Fibroblast of peridontal ligament (primary cell): ENCODE measurements at regions not wholly inside any gene's neighbourhood (a gene's known extent, or its start where the extent isn't known, plus 50 kb on each side); places are given as distances from the start of the nearest gene placed in this dataset.
"Not testable (repeated sequence)": the region's sequence is repeated elsewhere in the genome, so short reads cannot be mapped to it uniquely, and the experiment has no call there.

Experiments
- DNase-seq: peaks from one replicate; pipeline ENCODE4 v3.0.0-alpha.2; 2010; ENCODE audit errors: extremely low read depth

GRCh38 chr22:49394116-49394785 is 433.4 kb downstream of the BRD1 start:
- DNase-seq: no peak

DNA sequence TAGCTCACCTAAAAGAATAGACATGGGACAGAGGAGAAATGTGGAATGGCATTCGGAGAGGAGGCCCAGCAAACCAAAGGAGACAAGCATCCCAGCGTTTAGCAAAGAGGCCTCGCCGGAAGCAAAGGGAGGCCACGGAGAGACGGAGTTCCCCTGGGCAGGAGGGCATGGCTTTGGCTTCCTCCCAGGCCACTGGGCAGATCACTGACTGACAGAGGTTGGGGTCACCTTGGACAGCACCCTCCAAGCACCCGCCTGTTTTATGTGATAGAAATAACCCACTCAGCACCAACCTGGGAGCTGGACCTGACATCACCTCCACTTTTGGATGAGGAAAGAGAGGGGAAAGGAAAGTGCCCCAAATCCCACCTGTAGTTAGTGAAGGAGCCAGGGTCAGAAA is 434.1 kb downstream of the BRD1 start:
- DNase-seq: no peak

- DNase-seq: no peak
Observed at GRCh38 chr22:49392841-49393510, 434.7 kb downstream of the BRD1 start.

DNA sequence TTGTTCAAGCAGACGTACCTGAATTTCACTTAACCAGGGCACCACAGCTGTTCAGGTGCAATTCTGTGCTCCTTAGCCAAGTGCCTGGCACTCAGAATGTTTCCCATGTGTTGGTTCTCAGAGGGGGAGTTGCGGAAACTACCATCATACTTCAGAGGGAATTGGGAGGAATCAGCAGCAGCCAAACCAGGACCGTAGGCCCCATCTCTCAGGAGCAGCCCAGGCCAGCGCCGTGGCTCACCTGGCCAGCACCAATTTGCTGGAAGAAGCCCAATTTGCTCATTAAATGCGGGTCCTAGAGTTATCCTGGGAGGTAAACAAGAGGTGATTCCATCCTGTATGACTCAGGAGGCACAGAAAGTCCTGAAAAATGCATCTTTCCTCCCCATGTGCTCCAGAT is 435.4 kb downstream of the BRD1 start:
- no peak for DNase-seq

DNA sequence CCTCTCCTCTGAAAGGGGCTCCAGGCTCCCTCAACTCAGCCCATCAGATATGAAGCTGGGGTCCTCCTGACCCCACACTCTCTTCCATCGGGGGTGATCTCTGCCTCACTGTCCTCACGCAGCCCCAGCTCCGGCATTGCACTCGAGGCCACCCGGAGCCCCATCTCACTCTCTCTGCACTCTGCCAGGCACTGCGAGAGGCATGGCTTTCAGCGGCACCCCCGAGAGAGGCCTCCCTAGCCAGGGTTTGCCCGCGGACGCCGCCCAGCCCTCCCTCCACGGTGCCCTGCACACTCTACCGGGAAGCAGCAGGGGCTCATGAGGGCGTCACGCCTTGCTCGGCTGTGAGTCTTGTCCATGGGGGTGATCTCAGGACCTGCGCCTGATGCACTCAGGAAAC is 436.2 kb downstream of the BRD1 start:
- DNase-seq: no peak

- DNase-seq: no peak
Observed at GRCh38 chr22:49390954-49391353, 436.7 kb downstream of the BRD1 start.

GRCh38 chr22:49383909-49384308 is 443.8 kb downstream of the BRD1 start:
- not testable (repeated sequence) for DNase-seq

- no peak for DNase-seq
Observed at GRCh38 chr22:49382451-49382735, 445.3 kb downstream of the BRD1 start.

DNA sequence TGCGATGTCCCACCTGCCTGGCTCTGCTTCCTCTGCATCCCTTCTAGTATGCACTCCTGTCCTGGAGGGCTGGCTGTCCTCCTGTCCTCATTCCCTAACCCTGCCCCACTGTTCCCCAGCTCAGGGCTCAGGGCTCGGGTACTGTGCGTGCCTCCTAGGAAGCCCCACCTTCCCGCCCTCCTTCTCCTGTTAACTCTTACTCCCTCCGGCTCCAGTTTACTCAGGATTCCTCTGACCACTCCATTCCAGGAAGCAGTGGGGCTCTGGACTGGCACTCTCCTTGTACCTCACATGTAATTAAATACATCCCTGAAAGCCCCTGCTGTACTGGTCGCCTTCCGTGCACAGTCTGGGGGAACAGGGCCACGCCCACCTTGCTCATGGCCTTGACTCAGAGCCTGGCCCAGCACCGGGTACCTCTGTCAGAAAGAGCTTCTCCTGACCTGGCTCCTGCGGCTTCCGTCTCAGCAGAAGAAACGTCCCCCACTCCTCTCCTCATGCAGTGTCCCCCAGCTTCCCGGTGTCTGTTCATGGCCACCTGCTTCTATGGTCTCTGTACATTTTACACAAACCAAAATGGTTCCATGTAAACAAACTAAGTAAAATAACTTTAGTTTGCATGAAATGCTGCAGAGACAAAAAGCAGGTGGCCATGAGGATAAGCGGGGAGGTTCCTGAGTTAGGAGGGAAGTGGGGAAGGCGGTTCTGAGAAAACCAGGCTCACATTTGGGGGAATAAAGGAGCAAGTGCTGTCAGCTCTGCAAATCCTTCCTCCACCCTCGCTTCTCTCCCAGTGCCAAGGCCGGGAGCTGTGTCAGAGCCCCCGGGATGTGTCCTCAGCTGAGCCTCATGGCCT is 445.9 kb downstream of the BRD1 start:
- no peak for DNase-seq

DNA sequence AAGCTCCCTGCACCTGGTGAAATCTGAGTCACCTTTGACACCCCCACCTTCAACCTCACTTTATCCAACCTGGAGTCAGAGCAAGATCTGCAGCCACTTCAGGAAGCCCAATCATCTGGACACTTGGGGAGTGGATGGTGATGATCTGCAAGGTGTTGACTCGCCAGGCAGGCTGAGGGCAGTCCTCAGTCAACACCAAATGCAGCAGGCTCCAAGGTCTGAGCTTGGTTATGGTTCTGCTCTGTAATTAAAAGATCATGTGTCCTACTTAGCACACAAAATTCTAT is 446.9 kb downstream of the BRD1 start:
- no peak for DNase-seq

DNA sequence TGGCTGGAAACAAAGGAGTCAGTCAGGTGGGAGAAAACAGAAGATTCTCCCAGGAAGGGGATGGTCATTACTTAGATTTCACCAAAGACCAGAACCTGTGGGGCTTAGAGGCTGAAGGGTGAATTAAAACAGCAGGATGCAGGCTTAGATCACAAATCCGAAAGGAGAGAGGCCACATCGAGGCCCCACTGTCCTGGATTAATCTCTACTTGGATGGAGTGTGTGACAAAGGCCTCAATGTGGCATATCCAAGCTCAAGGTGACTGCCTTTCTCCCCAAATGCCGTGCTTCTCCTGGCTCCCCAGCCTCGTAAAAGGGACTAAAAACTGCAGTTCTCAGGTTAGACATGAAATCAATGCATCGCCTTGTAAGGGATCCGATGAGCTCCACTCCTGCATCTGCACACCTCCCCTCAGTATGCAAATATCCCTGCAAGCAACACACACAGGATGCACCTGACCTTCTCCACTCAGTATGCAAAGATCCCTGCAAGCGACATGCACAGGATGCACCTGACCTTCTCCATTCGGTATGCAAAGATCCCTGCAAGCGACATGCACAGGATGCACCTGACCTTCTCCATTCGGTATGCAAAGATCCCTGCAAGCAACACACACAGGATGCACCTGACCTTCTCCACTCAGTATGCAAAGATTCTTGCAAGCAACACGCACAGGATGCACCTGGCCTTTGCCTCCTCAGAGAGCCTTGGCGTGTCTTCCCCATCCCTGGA is 447.4 kb downstream of the BRD1 start:
- DNase-seq: no peak

GRCh38 chr22:49377306-49377705 is 450.4 kb downstream of the BRD1 start:
- DNase-seq: no peak

GRCh38 chr22:49373801-49374226 is 453.9 kb downstream of the BRD1 start:
- DNase-seq: no peak

DNA sequence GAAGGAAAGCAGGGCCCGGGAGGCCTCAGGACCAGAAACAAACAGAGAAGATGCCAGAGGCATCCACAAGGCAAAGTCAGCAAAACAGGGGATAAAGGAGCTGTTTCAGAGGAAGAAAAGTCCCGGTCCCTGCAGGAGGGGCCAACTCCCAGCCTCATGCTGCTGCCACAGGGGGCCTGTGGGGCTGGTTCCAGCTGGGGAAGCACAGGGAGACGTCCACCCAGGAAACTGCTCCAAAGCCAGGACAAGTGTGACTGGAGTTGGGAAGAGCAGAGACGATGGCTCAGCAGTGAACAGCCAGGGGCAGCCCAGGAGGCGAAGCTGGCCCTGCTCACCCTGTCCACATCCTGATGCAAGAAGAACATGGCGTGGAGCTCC is 454.4 kb downstream of the BRD1 start:
- DNase-seq: no peak

DNA sequence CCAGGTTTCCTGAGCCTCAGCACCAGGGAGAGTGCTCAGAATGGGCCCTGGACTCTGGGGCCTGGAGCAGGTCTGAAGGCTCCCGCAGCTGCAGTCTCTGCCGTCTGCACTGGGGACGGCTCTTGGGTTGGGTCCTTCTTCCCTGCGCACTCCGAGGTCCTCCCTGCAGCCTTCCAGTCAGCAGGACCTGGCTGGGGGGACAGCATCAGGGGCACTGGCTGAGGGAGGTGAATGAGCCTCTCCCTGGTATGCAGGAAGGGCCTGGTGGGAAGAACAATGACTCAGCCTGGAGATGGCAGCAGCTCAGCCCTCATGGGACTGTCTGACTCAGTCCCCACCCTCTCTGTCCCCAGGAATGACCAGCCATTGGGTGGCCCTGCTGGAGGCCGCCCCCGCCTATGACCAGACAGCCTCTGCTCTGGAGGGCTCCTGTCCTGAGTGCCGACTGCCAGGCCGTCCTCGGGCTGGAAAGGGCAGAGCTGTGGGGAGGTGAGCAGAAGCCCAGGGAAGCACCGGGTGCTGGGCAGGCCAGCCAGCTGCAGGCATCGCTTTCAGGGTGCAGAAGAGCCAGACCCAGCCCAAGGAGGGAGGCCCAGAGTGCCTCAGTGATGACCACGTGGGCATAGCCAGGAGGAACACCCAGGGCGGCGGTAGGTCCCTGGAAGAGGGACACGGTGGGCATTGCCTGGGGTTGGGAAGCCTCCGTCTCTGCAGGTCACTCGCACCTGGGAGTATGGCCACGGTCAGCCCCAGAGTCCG is 455.0 kb downstream of the BRD1 start:
- no peak for DNase-seq

DNA sequence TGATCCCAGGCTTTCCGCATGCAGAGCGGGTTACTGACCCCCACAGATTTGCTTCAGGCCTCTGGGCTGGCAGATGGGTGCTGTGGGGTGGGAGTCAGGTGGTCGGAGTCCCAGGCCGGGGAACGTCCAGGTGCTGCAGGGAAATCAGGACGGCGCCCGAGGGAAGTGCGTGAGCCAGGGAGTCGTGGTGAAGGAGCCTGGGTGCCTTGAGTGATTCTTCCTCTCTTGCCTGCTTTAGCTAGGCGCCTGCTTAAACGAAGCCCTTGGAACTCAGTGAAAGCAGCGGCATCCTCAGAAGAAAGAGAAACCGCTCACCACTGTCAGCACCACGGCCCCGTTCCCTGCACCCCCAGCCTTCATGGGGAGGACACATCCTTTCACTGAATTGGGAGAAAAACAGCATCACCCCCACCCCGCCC is 455.6 kb downstream of the BRD1 start:
- no peak for DNase-seq

DNA sequence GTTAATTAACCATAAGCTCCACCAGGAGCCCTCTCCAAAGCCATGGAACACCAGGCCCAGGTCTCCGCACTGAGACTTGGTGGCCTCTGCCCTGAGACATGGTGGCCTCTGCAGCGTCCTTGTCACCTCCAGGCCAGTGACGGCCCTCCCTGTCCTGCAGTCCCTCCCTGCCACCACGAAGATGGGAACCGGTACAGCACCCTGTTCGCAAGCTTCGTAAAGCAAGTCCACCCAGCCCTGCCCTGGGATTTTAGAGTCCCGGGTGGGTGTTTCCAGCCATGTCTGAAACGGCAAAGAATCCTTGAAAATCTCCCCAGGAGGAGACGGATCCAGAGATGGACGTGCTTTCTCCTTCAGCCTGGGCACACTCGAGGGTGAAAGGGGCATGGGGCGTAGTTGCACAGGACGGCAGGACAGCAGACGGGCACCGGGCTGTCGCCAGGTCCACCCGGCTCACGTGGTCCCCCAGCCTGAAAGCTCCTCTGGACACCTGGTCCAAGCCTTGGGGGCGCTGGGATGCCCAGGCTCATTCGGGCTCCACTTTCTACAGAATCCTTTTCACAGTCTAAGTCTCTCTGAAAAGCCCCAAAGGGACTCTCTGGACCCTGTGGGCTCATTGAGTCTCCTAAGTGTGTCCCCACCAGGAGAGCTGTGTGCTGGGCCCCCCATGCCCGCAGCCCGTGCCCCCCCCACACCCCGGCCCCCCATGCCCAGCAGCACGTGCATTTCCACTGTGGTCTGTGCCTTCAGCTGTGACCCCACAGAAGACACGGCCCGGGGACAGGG is 456.2 kb downstream of the BRD1 start:
- no peak for DNase-seq

- no peak for DNase-seq
Observed at GRCh38 chr22:49370627-49371301, 456.9 kb downstream of the BRD1 start.

DNA sequence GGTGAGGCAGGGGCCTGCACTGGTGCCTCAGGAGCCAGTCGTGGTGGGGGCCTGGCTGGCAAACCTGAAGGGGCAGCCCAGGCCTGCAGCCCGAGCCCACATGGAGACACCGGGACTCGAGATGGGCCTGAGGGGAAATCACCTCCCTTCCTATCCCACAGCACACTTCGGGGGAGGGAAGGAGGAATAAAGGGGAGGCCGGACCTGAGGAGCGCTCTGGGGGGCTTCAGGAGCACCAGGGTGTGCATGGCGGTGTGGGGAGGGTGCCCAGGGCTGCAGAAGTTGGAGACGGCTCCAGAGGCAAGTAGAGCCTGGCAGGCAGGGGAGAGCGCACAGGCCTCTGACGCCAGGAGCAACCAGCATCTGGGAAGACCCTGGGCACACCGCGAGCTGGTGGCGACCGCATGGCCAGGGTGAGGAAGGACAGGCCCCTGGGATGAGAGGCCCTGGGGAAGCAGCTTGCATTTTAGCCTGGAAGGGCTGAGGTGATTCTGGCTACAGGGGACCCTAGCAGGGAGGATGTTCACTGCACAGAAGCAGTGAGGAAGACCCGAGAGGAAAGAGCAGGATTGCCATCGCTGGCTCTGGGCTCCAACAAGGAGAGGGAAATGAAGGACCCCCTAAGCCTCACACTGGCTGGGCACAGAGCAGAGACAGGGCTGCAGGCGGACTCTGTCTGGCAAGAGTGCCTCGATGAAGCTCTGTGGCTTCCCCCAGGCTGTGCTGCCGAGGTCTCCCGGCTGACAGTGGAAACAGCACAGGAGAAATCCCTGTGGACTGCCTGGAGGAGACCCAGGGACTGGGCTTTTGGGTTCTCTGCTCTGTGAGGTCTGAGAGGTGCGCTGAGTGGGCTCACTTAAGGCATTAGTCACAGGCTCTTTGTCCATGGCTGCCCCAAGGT is 457.7 kb downstream of the BRD1 start:
- no peak for DNase-seq
